ENCODE measurements at regions not wholly inside any gene's neighbourhood (a gene's known extent, or its start where the extent isn't known, plus 50 kb on each side); places are given as distances from the start of the nearest gene placed in this dataset.

GRCh38 chr12:76232013-76232412 is 116.2 kb downstream of the BBS10 start:
- Histone ChIP-seq H3K36me3 (ENCODE audit: control insufficient read depth, insufficient read depth, low read length) (no peaks in the 10 kb centered on the region), H3K27me3 (ENCODE audit: control insufficient read depth, insufficient read depth, low read length) (no peaks in the 10 kb centered on the region), H3K9me3 (ENCODE audit: control insufficient read depth, insufficient read depth, low read length) (no peaks in the 10 kb centered on the region), H3K27ac (ENCODE audit: low read depth, low read length) (no peak overlapping the region), H3K4me1 (ENCODE audit: control insufficient read depth, insufficient read depth, low read length) (no peaks in the 10 kb centered on the region), H3K4me3 (ENCODE audit: low read depth, low read length) (no peak overlapping the region)
- no peak for DNase-seq (ENCODE audit: low read depth in 4 of 6, low spot score in 6 of 6)
- WGBS (ENCODE audit: insufficient coverage), result no CpG with 5 or more reads among the region's 2 CpGs

DNA sequence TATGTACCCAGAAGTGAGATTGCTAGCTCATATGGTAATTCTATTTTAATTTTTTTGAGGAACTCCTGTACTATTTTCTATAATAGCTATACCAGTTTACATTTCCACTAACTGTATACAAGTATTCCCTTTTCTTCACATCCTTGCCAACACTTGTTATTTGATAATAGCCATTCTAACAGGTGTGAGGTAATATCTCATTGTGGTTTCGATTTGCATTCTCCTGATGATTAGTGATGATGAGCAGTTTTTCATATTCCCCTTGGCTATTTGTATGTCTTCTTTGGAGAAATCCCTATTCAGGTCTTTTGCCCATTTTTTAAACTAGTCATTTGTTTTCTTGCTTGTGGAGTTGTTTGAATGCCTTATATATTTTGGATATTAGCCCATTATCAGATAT is 121.3 kb downstream of the BBS10 start:
- no peak for DNase-seq (ENCODE audit: low read depth in 4 of 6, low spot score in 6 of 6)
- no peaks in the 10 kb centered on the region for H3K36me3 ChIP-seq (ENCODE audit: control insufficient read depth, insufficient read depth, low read length)
- no peaks in the 10 kb centered on the region for H3K9me3 ChIP-seq (ENCODE audit: control insufficient read depth, insufficient read depth, low read length)
- H3K4me3 ChIP-seq (ENCODE audit: low read depth, low read length), result no peak overlapping the region
- H3K27ac ChIP-seq (ENCODE audit: low read depth, low read length), result no peak overlapping the region
- no peaks in the 10 kb centered on the region for H3K27me3 ChIP-seq (ENCODE audit: control insufficient read depth, insufficient read depth, low read length)
- H3K4me1 ChIP-seq (ENCODE audit: control insufficient read depth, insufficient read depth, low read length), result no peaks in the 10 kb centered on the region
- no CpG with 5 or more reads among the region's 1 CpG for WGBS (ENCODE audit: insufficient coverage)

- H3K4me1 ChIP-seq (ENCODE audit: control insufficient read depth, insufficient read depth, low read length), result no peaks in the 10 kb centered on the region
- no peaks in the 10 kb centered on the region for H3K36me3 ChIP-seq (ENCODE audit: control insufficient read depth, insufficient read depth, low read length)
- no peak overlapping the region for H3K4me3 ChIP-seq (ENCODE audit: low read depth, low read length)
- no peaks in the 10 kb centered on the region for H3K9me3 ChIP-seq (ENCODE audit: control insufficient read depth, insufficient read depth, low read length)
- DNase-seq (ENCODE audit: low read depth in 4 of 6, low spot score in 6 of 6), result no peak
- no peak overlapping the region for H3K27ac ChIP-seq (ENCODE audit: low read depth, low read length)
- WGBS (ENCODE audit: insufficient coverage), result 100% methylated on average over 3 of the region's 4 CpGs
- H3K27me3 ChIP-seq (ENCODE audit: control insufficient read depth, insufficient read depth, low read length), result no peaks in the 10 kb centered on the region
These were observed 121.8 kb downstream of the BBS10 start for GRCh38 chr12:76226397-76226796.

- no peaks in the 10 kb centered on the region for H3K27me3 ChIP-seq (ENCODE audit: control insufficient read depth, insufficient read depth, low read length)
- H3K4me1 ChIP-seq (ENCODE audit: control insufficient read depth, insufficient read depth, low read length), result no peaks in the 10 kb centered on the region
- DNase-seq (ENCODE audit: low read depth in 4 of 6, low spot score in 6 of 6), result no peak
- no peaks in the 10 kb centered on the region for H3K9me3 ChIP-seq (ENCODE audit: control insufficient read depth, insufficient read depth, low read length)
- H3K4me3 ChIP-seq (ENCODE audit: low read depth, low read length), result no peak overlapping the region
- no peak overlapping the region for H3K27ac ChIP-seq (ENCODE audit: low read depth, low read length)
- H3K36me3 ChIP-seq (ENCODE audit: control insufficient read depth, insufficient read depth, low read length), result no peaks in the 10 kb centered on the region
These were observed 124.3 kb downstream of the BBS10 start for GRCh38 chr12:76223869-76224268.

DNA sequence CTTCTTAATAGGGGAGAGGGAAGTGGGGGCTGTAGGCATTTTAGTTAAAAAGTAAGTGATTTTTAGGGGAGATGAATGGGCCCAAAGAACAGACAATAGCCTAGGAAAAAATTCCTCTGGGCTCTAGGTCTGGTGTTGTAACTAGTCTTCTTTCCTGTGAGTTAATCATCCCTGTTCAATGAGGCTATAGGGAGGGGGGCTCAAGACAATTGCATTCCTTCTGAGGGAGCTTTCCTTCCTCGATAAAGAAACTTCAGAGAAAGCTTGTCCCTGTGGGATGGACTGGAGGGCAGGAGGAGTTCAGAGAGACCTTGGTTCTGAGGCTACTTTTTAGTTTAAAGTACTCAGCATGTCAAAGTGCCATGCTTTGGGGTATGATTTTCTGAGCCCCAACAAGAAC is 127.2 kb downstream of the BBS10 start:
- no peaks in the 10 kb centered on the region for H3K36me3 ChIP-seq (ENCODE audit: control insufficient read depth, insufficient read depth, low read length)
- H3K4me3 ChIP-seq (ENCODE audit: low read depth, low read length), result no peak overlapping the region
- no peak overlapping the region for H3K27ac ChIP-seq (ENCODE audit: low read depth, low read length)
- DNase-seq (ENCODE audit: low read depth in 4 of 6, low spot score in 6 of 6), result no peak
- WGBS (ENCODE audit: insufficient coverage), result no CpG with 5 or more reads among the region's 1 CpG
- no peaks in the 10 kb centered on the region for H3K4me1 ChIP-seq (ENCODE audit: control insufficient read depth, insufficient read depth, low read length)
- no peaks in the 10 kb centered on the region for H3K9me3 ChIP-seq (ENCODE audit: control insufficient read depth, insufficient read depth, low read length)
- H3K27me3 ChIP-seq (ENCODE audit: control insufficient read depth, insufficient read depth, low read length), result no peaks in the 10 kb centered on the region

DNA sequence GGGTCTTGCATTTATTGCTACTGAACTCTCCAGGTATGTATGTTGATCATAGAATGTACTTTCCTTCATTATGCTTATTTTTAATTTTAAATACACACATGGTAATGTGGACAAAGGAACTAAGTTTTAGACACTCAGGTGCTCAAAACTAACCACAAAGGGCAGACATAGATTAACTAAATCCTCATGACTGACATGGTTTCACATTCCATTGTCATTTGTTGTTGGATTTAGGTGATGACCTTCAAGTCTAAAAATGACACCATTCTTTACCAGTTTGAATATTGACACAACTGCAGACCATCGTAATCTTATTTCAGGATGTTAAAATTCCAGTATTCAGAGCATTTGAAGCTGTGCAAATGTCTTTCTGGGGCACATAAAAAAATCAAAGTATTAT is 128.4 kb downstream of the BBS10 start:
- Histone ChIP-seq H3K4me3 (ENCODE audit: low read depth, low read length) (no peak overlapping the region), H3K9me3 (ENCODE audit: control insufficient read depth, insufficient read depth, low read length) (no peaks in the 10 kb centered on the region), H3K4me1 (ENCODE audit: control insufficient read depth, insufficient read depth, low read length) (no peaks in the 10 kb centered on the region), H3K36me3 (ENCODE audit: control insufficient read depth, insufficient read depth, low read length) (no peaks in the 10 kb centered on the region), H3K27me3 (ENCODE audit: control insufficient read depth, insufficient read depth, low read length) (no peaks in the 10 kb centered on the region), H3K27ac (ENCODE audit: low read depth, low read length) (no peak overlapping the region)
- WGBS (ENCODE audit: insufficient coverage), result no CpG with 5 or more reads among the region's 1 CpG
- DNase-seq (ENCODE audit: low read depth in 4 of 6, low spot score in 6 of 6), result no peak

DNA sequence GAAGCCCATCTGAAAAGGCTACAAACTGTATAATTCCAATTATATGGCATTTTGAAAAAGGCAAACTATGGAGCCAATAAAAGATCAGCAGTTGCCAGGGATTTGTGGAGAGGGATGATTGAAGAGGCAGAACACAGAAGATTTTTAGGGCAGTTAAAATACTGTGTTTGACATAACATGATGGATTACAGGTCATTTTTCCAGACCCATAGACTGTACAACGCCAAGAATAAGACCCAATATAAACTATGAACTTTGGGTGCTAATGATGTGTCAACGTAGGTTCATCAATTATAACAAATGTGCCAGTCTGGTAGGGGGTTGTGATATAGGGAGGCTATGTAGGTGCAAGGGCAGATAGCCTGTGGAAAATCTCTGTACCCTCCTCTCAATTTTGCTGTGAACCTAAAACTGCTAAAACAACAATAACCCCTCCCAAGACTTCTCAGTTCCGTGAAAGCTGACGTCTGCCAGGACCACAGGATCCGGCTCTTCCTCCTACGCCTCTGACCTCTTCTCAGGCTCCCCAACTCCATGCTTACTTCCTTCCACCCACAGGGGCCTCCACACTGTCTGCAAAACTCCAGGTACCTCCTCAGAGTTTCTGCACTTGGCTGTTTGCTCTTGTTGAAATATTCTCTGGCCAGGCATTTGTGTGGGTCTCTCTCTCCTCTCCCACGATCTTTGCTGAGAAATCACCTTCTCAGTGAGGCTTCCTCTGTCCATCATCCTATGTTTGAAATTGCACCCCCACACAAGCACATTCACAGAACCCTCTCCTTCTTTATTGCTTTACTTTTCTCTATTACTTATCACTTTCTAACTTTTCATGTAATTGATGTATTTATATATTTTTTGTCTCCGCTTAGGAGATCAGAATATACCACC is 131.4 kb downstream of the BBS10 start:
- peak in 1 of 6 donors; percentile 1 for DNase-seq (ENCODE audit: low read depth in 4 of 6, low spot score in 6 of 6)
- H3K27ac ChIP-seq (ENCODE audit: low read depth, low read length), result no peak overlapping the region
- 74% methylated on average over 5 of the region's 8 CpGs for WGBS (ENCODE audit: insufficient coverage)

DNA sequence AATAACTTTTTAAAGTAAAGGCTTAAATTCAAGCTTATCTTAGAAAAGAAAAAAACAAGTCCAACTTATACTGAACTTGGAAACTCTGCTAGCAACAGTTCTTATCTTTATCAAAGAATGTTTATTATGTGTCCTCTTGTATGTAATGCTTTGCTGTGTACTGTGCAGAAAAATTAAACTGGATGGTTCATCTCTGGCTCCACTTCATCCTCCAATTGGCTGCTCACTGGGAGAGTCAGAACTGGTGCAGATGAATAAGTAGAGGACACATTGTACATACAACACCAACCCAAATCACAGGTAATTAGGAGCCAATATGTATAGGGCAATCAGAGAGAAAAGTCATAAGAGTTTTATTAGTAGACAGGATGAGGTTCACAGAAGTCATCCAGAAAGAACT is 123.6 kb upstream of the NAP1L1 start:
- Histone ChIP-seq H3K4me3 (ENCODE audit: low read depth, low read length) (no peak overlapping the region), H3K36me3 (ENCODE audit: control insufficient read depth, insufficient read depth, low read length) (no peaks in the 10 kb centered on the region), H3K9me3 (ENCODE audit: control insufficient read depth, insufficient read depth, low read length) (no peaks in the 10 kb centered on the region), H3K27me3 (ENCODE audit: control insufficient read depth, insufficient read depth, low read length) (no peaks in the 10 kb centered on the region), H3K4me1 (ENCODE audit: control insufficient read depth, insufficient read depth, low read length) (no peaks in the 10 kb centered on the region), H3K27ac (ENCODE audit: low read depth, low read length) (no peak overlapping the region)
- DNase-seq (ENCODE audit: low read depth in 4 of 6, low spot score in 6 of 6), result no peak

More for the DNA sequence above, 131.4 kb downstream of the BBS10 start:
- no peaks in the 10 kb centered on the region for H3K9me3 ChIP-seq (ENCODE audit: control insufficient read depth, insufficient read depth, low read length)
- no peaks in the 10 kb centered on the region for H3K4me1 ChIP-seq (ENCODE audit: control insufficient read depth, insufficient read depth, low read length)
- no peak overlapping the region for H3K4me3 ChIP-seq (ENCODE audit: low read depth, low read length)
- no peaks in the 10 kb centered on the region for H3K36me3 ChIP-seq (ENCODE audit: control insufficient read depth, insufficient read depth, low read length)
- H3K27me3 ChIP-seq (ENCODE audit: control insufficient read depth, insufficient read depth, low read length), result no peaks in the 10 kb centered on the region

DNA sequence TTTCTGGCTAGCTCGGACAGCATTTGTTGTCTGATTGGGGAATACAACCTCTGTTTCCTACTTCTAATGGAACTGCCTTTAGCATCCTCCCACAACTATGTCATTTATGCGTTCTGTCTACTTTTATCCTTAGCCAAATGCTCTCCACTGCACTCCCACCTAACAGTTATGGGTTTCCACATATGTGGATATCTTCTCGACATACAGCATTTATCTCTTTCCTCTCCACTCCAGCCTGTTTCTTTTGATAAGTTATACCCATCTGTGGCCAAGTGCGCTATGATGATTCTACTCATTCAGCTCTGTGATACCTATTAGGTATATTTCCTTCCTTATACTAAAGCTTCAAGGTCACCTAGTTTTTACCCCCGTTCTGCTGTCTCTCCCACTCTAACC is 122.2 kb upstream of the NAP1L1 start:
- Histone ChIP-seq H3K9me3 (ENCODE audit: control insufficient read depth, insufficient read depth, low read length) (no peaks in the 10 kb centered on the region), H3K4me1 (ENCODE audit: control insufficient read depth, insufficient read depth, low read length) (no peaks in the 10 kb centered on the region), H3K27ac (ENCODE audit: low read depth, low read length) (no peak overlapping the region), H3K36me3 (ENCODE audit: control insufficient read depth, insufficient read depth, low read length) (no peaks in the 10 kb centered on the region), H3K4me3 (ENCODE audit: low read depth, low read length) (no peak overlapping the region), H3K27me3 (ENCODE audit: control insufficient read depth, insufficient read depth, low read length) (no peaks in the 10 kb centered on the region)
- 92% methylated on average over 4 of the region's 5 CpGs for WGBS (ENCODE audit: insufficient coverage)
- no peak for DNase-seq (ENCODE audit: low read depth in 4 of 6, low spot score in 6 of 6)

- Histone ChIP-seq H3K27ac (ENCODE audit: low read depth, low read length) (no peak overlapping the region), H3K4me3 (ENCODE audit: low read depth, low read length) (no peak overlapping the region), H3K4me1 (ENCODE audit: control insufficient read depth, insufficient read depth, low read length) (no peaks in the 10 kb centered on the region), H3K36me3 (ENCODE audit: control insufficient read depth, insufficient read depth, low read length) (no peaks in the 10 kb centered on the region), H3K9me3 (ENCODE audit: control insufficient read depth, insufficient read depth, low read length) (no peaks in the 10 kb centered on the region), H3K27me3 (ENCODE audit: control insufficient read depth, insufficient read depth, low read length) (no peaks in the 10 kb centered on the region)
- DNase-seq (ENCODE audit: low read depth in 4 of 6, low spot score in 6 of 6), result no peak
- no CpG with 5 or more reads among the region's 1 CpG for WGBS (ENCODE audit: insufficient coverage)
These were observed 121.7 kb upstream of the NAP1L1 start for GRCh38 chr12:76206039-76206676.
